ENCODE measurements at regions not wholly inside any gene's neighbourhood (a gene's known extent, or its start where the extent isn't known, plus 50 kb on each side); places are given as distances from the start of the nearest gene placed in this dataset.

DNA sequence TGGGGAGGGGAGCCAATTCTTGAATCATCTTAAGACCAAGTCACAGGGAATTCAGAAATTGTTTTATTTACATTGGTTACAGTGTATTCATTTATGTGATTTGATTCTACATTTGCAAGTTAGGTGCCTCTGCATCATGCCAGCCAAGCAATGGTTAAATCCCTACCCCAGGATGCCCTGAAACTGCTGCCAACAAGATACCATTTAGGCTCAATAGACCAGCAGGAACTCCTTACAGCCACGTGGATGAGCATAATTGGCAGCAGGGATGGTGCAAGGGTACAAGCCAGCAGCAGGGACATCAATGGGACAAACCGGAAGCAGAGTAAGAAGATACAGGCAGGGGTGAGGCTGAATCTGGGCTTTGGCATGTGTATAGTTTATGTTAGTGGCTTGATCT is 72.4 kb upstream of the NBEA start:
- TF ChIP-seq CTCF (IDR thresholded peaks at IDR 0.05) = no peak
- no peak for TF ChIP-seq ZFX (IDR thresholded peaks at IDR 0.05; ENCODE audit: borderline replicate concordance)

Measured in 22Rv1 (cell line).